COR-L47 (cell line): ENCODE measurements at regions not wholly inside any gene's neighbourhood (a gene's known extent, or its start where the extent isn't known, plus 50 kb on each side); places are given as distances from the start of the nearest gene placed in this dataset.

Experiments
- DNase-seq: peaks from one replicate; lab custom pipeline; 2025; lab: John Stamatoyannopoulos, UW

DNA sequence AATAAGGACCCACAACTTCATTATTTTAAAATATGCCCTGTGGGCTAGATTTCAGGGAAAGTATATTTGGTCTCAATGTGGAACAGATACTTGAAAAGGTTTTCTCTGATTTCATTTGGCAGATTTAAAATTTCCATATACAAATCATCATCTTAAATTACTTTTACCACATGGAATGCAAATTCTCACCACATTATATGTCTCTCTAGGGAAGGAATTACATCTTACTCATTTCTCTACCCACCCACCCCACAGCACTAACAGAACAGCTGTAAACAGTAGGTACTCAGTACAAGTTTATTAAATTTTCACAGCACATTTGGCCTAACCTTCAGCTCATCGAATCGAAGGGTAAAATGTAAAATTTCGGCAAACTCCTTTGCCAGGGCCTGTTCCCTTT is 104.0 kb downstream of the CYRIA start:
- DNase-seq, result no peak

DNA sequence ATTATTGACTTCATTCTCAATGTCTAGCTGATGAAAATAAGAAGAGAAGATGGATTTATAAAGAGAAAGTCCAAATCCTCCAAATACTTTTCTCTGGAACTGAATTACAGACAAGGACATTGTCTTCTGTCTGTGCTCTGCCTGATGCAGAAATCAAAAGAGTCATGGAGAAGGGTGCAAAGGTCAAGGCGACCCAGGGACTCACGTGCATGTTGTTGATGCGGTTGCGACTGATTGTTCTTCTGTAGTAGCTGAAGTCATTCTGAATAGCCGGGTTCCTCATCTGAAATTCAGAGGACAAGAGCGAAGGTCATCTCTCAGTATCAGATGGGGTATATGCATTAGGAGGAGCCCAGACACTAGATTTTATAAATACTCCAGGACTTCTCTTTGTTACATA is 104.4 kb downstream of the CYRIA start:
- DNase-seq, result no peak

GRCh38 chr2:16559278-16560067 is 106.2 kb downstream of the CYRIA start:
- DNase-seq, result no peak

DNA sequence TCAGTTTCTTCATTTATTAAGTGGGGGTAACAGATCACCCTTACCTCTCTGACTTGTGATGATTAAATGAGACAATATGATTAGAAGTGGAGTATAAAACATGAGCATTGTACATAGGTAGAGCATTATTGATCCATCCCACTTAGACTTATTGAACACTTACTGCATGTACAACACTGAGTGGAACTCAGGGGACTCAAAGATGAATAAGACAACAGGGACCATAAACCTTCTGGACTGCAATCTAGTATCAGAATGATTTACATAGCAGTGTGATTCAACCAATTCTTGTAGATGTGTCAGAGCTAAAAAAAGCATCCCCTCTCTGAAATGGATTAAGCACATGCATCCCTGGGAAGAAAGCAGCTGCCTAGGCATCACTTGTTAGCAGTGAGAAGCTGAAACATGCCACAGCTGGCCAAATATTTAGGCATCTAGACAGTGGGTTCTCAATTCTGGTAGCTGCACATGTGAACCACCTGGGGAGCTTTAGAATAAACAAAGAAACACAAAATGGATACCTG is 111.5 kb downstream of the CYRIA start:
- DNase-seq, result no peak

DNA sequence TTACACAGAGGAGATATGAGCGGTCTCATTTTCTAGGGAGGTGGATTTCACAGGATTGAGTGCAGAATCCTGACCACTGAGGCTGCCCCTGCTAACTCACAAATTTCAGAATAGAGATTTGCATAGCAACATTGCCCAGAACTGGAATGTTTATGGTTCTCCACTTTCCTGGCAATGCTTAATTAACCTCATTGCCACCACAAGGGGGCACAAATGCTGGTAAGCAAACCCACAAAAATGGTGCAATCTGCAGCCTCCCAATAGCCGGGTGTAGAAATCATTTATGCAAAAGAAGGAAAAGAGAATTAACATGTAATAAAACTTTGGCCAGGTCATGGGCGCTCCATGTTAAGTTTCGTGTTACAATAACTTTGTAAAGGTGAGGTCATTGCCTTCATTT is 112.4 kb downstream of the CYRIA start:
- peak; percentile 20 for DNase-seq

GRCh38 chr2:16552202-16552601 is 113.4 kb downstream of the CYRIA start:
- no peak for DNase-seq

- DNase-seq, result no peak
Measured at GRCh38 chr2:16548036-16548435, 117.6 kb downstream of the CYRIA start.

- no peak for DNase-seq
Measured at GRCh38 chr2:16546128-16546754, 119.4 kb downstream of the CYRIA start.

- DNase-seq, result no peak
Measured at GRCh38 chr2:16538707-16539106, 126.9 kb downstream of the CYRIA start.

DNA sequence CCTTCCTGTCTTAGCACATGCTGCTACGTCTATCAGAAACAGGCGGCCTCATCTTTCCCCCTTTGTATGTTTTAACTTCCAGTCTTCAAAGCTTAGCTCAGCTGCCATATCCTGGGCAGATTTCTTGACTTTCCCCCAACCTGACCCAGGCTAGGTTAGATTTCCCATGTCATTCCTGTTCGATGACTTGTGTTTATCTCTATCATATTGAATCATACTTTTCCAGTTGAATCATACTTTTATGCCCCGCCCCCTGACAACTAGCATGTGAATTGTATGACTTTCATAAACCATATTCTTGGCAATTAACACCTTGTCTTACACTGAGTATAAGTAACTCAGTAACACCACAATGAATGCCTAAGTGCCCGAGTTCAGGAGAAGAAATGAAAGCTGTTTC is 128.3 kb downstream of the CYRIA start:
- no peak for DNase-seq

GRCh38 chr2:16526193-16526592 is 139.4 kb downstream of the CYRIA start:
- no peak for DNase-seq

DNA sequence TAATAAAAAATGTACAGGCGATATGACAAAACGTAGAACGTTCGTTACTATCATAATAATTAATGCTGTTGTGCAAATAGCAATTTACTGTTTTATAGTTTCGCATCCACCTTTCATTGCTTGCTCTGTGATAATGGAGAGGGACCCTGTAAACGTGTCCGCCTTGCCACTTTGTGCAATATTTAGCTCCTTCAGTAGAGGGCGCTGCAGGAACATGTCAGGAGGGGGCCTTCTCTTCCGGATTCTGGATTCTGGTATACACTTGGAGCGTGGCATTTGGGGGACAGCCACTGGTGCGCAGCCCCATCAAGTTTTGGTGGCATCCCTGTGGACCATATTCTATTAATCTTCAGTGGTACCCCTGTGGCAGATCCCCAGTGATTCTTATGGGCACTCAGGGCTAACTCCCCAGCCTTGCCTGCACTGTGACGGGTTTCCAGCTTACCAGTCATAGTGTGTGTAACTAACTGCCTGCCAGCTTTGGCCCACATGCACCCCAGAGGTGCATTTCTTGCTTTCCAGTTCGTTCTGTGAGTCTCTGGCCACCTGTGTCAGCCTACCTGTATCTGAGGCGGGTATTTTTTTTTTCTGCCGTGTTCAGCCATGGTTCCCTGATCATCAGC is 140.3 kb downstream of the CYRIA start:
- DNase-seq, result no peak

DNA sequence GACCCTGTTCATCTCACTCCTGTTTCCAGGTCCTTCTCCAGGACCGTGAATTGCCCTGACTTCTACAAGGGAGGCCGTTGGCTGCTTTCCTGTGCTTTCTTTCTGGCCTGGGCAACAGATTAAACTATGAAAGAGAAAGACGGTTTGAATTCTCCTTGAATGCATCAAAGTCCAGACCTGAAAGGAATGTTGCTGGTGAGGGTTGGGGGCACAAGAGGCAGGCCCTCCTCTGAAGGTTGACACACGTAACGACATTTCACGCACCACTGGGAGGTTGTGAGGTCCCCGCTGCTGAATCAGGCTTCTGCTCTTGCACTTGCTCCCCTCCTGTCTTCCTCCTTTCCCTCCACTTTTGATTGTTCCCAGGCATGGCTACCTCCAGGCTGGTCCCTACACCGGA is 141.9 kb downstream of the CYRIA start:
- no peak for DNase-seq

DNA sequence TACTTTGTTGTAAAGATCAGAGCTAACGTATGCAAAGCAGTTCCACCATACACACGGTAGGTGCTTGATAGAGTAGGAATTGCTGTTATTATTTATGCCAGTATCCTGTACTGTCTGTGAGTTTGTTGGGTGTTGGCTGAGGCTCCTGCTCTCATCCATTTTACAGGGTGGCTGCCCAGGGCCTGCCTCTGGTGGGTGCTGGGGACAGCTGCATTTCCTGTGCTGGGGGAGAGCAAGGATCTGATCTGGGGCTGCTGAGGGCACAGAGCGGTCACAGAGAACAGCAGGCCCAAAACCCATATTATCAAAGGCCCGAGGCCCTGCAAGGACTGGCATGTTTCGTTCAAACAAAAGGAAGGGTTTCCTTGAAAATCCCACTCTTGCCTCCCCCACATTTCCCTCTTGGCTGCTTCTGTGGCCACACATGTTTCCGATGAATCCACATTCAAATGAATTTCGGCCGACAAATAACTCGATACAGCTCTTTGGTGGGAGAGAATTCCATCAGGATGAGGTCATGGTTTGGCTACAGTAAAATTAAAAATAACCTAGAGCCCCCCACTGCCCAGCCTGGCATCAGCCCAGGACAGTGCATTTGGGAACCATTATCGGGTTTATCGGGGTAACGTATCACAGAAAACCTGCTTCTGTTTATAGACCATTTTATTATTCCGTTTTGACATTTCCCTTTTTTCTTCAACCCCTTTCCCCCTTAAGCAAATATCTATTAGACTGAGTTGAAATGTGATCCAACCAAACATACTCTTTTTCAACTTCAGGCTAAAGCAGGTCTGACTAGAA is 143.4 kb downstream of the CYRIA start:
- DNase-seq, result no peak

DNA sequence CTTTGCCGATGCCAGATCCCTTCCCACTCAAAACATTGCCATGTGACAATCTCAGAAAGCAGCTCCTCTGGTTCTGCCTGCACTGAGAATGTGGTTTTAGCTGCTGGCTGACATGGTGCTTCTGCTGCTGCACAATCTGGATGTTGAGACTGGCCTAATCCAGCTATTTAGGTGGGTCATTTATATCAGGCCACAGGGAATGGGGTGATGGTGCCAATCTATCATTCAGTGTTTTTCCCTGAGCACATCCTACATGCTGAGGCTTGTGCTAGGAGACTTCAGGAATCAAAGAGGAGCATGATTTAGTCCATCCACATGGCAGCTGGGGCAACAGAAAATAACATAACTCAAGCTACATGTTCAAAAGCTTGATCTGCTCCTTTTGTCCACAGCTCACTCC is 144.7 kb downstream of the CYRIA start:
- no peak for DNase-seq

DNA sequence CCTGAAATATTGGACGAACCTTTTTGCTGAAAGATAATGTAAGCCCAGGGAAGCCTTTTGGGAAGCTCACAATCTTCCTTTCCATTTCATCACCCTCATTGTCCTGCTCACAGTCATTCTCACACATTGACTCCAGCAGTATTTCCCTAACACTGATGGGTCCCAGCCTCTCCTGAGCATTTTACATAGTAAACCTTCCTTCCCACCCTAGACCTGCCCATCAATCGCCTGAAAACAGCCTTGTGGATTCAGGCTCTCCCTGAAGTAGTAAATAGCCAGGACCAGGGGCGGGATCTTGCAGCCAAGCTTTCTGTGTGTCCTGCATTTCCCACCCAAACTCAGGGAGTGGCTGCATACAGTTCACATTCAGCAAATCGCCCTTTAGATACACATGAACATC is 149.9 kb downstream of the CYRIA start:
- DNase-seq, result no peak

GRCh38 chr2:16513626-16514025 is 152.0 kb downstream of the CYRIA start:
- no peak for DNase-seq

GRCh38 chr2:16511041-16511440 is 154.6 kb downstream of the CYRIA start:
- DNase-seq, result no peak

DNA sequence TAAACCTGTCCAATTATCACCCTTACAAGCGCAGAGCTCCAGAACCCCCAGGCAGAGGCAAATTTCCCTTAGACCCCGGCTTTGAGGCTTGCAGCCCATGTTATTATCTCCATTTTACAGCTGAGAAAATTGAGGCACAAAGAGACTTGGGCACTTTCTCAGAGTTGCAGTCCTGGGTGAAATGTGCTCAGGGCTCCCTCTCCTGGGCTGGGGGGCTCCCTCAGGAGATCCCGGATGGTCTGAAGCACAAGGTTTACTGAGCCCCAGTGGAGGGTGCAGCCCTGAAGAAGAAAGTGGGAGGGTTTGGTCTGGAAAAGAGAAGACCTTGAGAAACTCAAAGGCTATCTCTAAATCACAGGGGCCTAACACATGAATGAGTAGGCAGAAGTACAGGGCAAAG is 156.6 kb downstream of the CYRIA start:
- no peak for DNase-seq

DNA sequence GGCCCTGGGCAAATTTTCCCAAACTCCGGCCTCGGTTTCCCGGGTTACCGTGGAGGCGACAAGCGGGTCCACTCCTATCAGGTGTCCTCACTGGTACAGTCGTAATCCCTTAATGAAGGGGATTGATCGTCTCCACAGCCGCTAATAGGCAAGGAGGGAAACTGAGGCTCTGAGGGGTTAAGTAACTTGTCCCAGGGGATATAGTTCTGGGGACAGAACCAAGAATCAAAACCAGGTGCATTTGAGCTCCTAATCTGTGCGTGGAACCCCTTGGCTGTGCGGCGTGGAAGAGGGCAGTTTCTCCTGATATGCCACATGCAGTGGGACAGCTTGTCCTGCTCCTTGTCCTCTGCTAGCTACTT is 157.2 kb downstream of the CYRIA start:
- no peak for DNase-seq

DNA sequence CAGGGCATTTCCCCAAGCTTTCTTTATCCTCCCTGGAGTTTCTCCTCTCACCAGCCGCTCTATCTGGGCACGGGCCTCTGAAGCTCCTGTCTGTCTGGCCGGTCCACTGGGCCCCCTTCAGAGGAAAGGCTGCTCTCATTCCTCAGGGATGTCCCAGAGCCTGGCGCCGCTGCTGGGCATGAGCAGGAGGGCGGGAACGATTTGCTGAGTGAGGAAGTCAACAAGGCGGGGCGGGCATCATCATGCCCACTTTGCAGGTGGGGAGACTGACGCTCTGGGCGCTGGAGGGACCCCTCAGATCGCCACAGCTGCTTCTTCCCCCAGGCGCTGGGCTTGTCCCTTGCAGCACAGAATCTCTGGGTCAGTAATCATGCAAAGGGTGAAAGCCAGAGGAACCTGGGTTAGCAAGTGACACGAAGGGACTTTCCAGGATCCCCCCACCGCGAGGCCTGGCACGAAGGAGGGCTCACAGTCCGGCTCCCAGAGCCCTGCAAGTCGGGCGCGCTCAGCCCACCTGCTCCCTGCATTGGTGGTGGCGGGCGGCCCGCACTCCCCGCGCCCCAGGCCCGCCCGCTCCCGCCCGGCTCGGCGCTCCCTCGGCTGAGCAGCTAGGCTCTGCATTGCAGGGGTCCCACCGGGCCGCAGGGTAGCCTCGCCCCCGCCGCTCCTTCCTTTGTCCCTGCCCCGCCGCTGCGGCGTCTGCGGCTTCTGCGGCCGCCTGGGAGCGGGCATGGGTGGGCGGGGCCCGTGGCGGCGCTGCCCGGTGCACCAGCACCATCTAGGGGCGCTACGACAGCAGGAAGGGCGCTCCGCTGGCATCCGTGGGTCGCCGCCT is 157.8 kb downstream of the CYRIA start:
- peak; percentile 53 for DNase-seq

DNA sequence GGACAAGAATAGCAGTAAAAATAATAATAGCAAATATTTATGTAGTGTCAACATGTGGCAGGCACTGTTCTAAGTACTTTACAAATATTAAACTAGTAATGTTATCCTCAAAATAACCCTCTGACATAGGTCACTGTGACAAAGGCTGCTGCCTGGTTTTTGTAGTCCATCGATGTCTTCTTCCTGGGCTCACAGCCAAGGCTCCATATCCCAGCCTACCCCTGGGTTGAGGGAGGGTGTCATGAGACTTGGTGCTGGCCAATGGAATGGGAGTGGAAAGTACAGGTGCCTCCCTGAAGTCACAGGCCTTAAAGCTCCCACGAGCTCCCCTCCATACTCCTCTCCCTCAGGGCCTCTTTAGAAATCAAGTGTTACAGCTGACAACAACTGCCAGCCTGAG is 159.3 kb downstream of the CYRIA start:
- peak; percentile 7 for DNase-seq
